Mucosa of descending colon (tissue), 3 donors: ENCODE measurements at regions not wholly inside any gene's neighbourhood (a gene's known extent, or its start where the extent isn't known, plus 50 kb on each side); places are given as distances from the start of the nearest gene placed in this dataset.

ENCODE experiments used
- ATAC-seq: fragments of 200-7000 bp; cut with Tn5 transposase; one replicate; pipeline ENCODE4 v1.9.1; 2020; ENCODE audit warnings: mild to moderate bottlenecking, moderate library complexity
- DNase-seq, 3 donors: peaks; one replicate each; pipeline ENCODE4 v3.0.0-alpha.2; 2020
- H3K36me3 ChIP-seq: fragments of 200-600 bp; one replicate; pipeline ENCODE4 v1.8.0; 2021; ENCODE audit warnings: low read depth, mild to moderate bottlenecking
- H3K4me1 ChIP-seq: fragments of 200-600 bp; one replicate; pipeline ENCODE4 v1.8.0; 2021; ENCODE audit warnings: low read depth, mild to moderate bottlenecking
- H3K4me3 ChIP-seq: fragments of 200-600 bp; one replicate; pipeline ENCODE4 v1.8.0; 2021; ENCODE audit warnings: mild to moderate bottlenecking
- H3K9me3 ChIP-seq: fragments of 200-600 bp; one replicate; pipeline ENCODE4 v1.8.0; 2021; ENCODE audit warnings: mild to moderate bottlenecking
- intact Hi-C, 2 donors: fragments of 100-400 bp; cut with DNase I in 1 of 2; cut with micrococcal nuclease in 1 of 2; formaldehyde crosslinking; loops; one replicate each; pipeline versions ENCODE4 v1.11.0 to v1.11.1; 2022; cut with DNase I, micrococcal nuclease
- TF ChIP-seq, protein P1 (sequence below): fragments of 200-600 bp; IDR thresholded peaks from one replicate; pipeline ENCODE4 v1.8.0; 2022; ENCODE audit warnings: antibody characterized with exemption, mild to moderate bottlenecking
- donor health status: DM: no; HTN: no; CAD: no; lungs with moderate emphysema.
- donor health status: DM: no; HTN: no; CAD: no.
- donor health status: DM: no; HTN: yes; CAD: no.

- TF ChIP-seq, protein P1, sequence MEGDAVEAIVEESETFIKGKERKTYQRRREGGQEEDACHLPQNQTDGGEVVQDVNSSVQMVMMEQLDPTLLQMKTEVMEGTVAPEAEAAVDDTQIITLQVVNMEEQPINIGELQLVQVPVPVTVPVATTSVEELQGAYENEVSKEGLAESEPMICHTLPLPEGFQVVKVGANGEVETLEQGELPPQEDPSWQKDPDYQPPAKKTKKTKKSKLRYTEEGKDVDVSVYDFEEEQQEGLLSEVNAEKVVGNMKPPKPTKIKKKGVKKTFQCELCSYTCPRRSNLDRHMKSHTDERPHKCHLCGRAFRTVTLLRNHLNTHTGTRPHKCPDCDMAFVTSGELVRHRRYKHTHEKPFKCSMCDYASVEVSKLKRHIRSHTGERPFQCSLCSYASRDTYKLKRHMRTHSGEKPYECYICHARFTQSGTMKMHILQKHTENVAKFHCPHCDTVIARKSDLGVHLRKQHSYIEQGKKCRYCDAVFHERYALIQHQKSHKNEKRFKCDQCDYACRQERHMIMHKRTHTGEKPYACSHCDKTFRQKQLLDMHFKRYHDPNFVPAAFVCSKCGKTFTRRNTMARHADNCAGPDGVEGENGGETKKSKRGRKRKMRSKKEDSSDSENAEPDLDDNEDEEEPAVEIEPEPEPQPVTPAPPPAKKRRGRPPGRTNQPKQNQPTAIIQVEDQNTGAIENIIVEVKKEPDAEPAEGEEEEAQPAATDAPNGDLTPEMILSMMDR = no peak
- DNase-seq (no peak), ATAC-seq (no peak)
- Histone ChIP-seq H3K9me3 (no peaks in the 10 kb centered on the region), H3K4me1 (no peaks in the 10 kb centered on the region), H3K4me3 (no peak overlapping the region), H3K36me3 (no peaks in the 10 kb centered on the region)
- intact Hi-C loops = no loop called here
Measured at GRCh38 chr7:15857026-15857425, 170.5 kb upstream of the MEOX2 start.

DNA sequence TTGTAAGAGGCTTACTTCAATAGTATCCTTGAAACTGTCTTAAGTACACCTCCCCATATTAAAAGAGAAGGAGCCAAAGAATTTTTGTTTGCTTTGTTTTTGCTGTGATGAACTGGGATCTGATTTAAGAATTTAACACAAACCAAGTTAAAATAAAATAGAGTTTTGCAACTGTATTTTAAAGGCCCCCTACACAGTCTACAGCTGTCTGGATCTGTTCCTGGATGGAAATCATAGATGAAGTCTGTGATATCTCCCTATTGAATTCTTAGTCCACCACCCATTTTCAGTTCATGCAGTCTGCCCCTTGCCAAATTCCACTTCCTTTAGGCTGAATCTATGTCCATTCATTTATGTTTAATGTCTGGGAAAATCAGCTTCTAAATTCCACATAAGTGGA is 169.8 kb upstream of the MEOX2 start:
- intact Hi-C loops = no loop called here
- DNase-seq (no peak), ATAC-seq (no peak)
- Histone ChIP-seq H3K4me3 (no peak overlapping the region), H3K9me3 (no peaks in the 10 kb centered on the region), H3K4me1 (no peaks in the 10 kb centered on the region), H3K36me3 (no peaks in the 10 kb centered on the region)
- TF ChIP-seq, protein P1 = no peak

DNA sequence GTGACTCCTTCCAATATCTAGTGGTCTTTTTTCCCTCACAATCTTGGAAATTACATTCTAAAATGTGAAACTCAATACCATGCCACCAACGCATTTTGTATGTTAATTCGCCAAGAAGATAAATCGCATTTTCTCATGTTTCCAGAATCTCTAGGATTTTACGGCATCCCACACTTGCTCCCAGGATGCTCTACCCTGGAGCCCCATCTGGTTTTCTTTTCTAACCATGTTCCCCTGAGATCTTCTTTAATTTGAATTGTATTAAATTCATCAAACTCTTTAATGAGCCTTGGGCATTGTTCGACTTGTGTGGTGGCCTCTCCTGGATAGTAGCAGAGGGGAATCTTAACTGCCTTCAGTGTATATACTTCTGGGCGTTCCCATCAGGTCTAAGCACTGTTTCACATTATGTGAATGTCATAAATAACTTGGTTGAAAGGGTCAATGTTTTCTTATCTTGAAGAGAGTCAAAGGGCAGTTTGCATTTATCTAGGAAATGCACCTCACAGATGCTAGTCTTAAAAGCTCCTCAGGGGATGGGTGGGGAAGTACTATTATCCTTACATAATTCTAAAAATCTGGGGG is 169.1 kb upstream of the MEOX2 start:
- DNase-seq (no peak), ATAC-seq (peak; percentile 18)
- TF ChIP-seq, protein P1 = no peak
- no peaks in the 10 kb centered on the region for H3K36me3 ChIP-seq
- no peaks in the 10 kb centered on the region for H3K4me1 ChIP-seq
- no peaks in the 10 kb centered on the region for H3K9me3 ChIP-seq
- intact Hi-C loops = no loop called here
- H3K4me3 ChIP-seq = no peak overlapping the region

DNA sequence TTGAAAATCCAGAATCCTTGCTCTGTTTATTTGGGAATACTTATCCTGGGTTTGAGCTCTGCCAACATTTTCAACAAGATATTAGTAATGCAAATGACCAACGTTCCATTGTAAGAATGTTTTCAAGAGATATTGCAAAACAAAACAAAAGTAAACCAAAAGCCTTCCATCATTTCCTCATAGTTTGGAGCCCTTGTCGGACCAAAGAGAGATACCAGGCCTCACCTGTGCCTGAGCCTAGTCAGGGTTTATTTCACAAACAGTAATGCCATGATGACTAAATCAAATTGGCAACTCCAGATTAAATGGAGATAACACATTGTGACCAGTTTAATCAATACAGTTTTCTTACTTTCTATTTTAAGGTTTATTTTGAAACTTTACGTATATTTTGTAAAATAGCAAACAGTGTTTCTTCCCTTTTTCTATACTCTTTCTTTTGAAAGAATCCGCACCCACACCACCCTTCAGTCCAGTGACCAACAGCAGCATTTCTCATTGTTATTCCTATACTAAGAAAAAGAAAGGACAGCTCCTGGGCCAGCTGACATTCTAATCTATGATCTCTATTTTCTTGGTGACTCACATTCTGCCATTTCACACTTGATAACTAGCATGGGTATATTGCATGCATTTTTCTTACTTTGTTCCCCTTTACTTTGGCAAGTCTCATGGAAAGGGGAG is 168.5 kb upstream of the MEOX2 start:
- intact Hi-C loops = no loop called here
- DNase-seq = no peak
- Histone ChIP-seq H3K36me3 (no peaks in the 10 kb centered on the region), H3K9me3 (no peaks in the 10 kb centered on the region), H3K4me3 (no peak overlapping the region), H3K4me1 (no peaks in the 10 kb centered on the region)
- no peak for ATAC-seq
- TF ChIP-seq, protein P1 = no peak

DNA sequence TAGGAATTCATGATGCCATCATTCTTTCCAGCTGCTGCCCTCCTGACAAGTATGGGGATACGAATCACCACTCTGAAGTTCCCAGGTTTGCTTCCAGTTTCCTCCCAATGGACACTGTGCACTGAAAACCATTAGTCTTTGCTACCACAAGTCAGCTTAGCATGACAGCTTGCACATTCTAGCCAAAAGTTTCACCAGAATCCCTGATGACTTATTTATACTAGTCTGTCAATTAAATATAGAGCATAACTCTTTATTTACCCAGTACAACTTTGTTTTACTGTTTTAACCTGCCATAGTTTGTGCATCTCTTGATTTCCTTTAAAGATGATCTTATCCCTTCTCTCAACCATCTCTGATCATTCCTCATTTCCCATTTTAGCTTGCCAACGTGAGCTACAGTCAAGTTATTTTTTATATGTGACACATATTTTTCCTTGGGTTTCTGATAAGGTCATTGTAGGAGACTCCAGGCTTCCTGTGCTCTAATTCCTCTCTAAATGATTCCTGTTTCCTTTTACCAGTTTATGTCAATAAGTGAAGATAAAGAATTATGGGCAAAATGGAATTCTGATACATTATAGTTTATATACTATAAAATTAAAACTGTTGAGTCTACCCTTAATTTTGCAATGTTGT is 167.5 kb upstream of the MEOX2 start:
- ATAC-seq = no peak
- Histone ChIP-seq H3K36me3 (no peaks in the 10 kb centered on the region), H3K4me3 (no peak overlapping the region), H3K4me1 (no peaks in the 10 kb centered on the region), H3K9me3 (no peaks in the 10 kb centered on the region)
- intact Hi-C loops = no loop called here
- DNase-seq = no peak
- TF ChIP-seq, protein P1 = no peak
